Glomerular visceral epithelial cell (primary cell): ENCODE measurements at regions not wholly inside any gene's neighbourhood (a gene's known extent, or its start where the extent isn't known, plus 50 kb on each side); places are given as distances from the start of the nearest gene placed in this dataset.

Experiments used
- DNase-seq: peaks from one replicate; pipeline ENCODE4 v3.0.0-alpha.2; 2016; ENCODE audit errors: extremely low spot score

GRCh38 chr16:77592021-77592420 is 130.3 kb upstream of the NUDT7 start:
- no peak for DNase-seq

GRCh38 chr16:77594057-77594456 is 128.3 kb upstream of the NUDT7 start:
- no peak for DNase-seq

GRCh38 chr16:77594799-77595596 is 127.3 kb upstream of the NUDT7 start:
- no peak for DNase-seq

GRCh38 chr16:77596261-77596660 is 126.1 kb upstream of the NUDT7 start:
- DNase-seq, result no peak

GRCh38 chr16:77599793-77600415 is 122.4 kb upstream of the NUDT7 start:
- DNase-seq, result no peak

GRCh38 chr16:77600555-77600954 is 121.8 kb upstream of the NUDT7 start:
- DNase-seq, result no peak

- DNase-seq, result no peak
Measured at GRCh38 chr16:77603656-77604055, 118.7 kb upstream of the NUDT7 start.

GRCh38 chr16:77610496-77610895 is 111.8 kb upstream of the NUDT7 start:
- DNase-seq, result no peak

- no peak for DNase-seq
Measured at GRCh38 chr16:77611386-77611785, 110.9 kb upstream of the NUDT7 start.

- DNase-seq, result no peak
Measured at GRCh38 chr16:77612596-77612995, 109.7 kb upstream of the NUDT7 start.

GRCh38 chr16:77613095-77613494 is 109.2 kb upstream of the NUDT7 start:
- DNase-seq, result no peak

GRCh38 chr16:77617553-77617952 is 104.8 kb upstream of the NUDT7 start:
- DNase-seq, result no peak

GRCh38 chr16:77617996-77618395 is 104.3 kb upstream of the NUDT7 start:
- DNase-seq, result no peak

GRCh38 chr16:77618951-77619350 is 103.4 kb upstream of the NUDT7 start:
- DNase-seq, result no peak

- no peak for DNase-seq
Measured at GRCh38 chr16:77624085-77624484, 98.2 kb upstream of the NUDT7 start.

GRCh38 chr16:77636615-77637014 is 85.7 kb upstream of the NUDT7 start:
- no peak for DNase-seq

GRCh38 chr16:77637940-77638339 is 84.4 kb upstream of the NUDT7 start:
- DNase-seq, result no peak

- no peak for DNase-seq
Measured at GRCh38 chr16:77643176-77643575, 79.1 kb upstream of the NUDT7 start.

- DNase-seq, result no peak
Measured at GRCh38 chr16:77645764-77646163, 76.5 kb upstream of the NUDT7 start.

- DNase-seq, result no peak
Measured at GRCh38 chr16:77647726-77648125, 74.6 kb upstream of the NUDT7 start.

- no peak for DNase-seq
Measured at GRCh38 chr16:77650761-77651160, 71.6 kb upstream of the NUDT7 start.

GRCh38 chr16:77652399-77652798 is 69.9 kb upstream of the NUDT7 start:
- no peak for DNase-seq

- DNase-seq, result no peak
Measured at GRCh38 chr16:77657016-77657415, 65.3 kb upstream of the NUDT7 start.

- no peak for DNase-seq
Measured at GRCh38 chr16:77660311-77660710, 62.0 kb upstream of the NUDT7 start.
